Erythroblast (primary cell): ENCODE measurements at regions not wholly inside any gene's neighbourhood (a gene's known extent, or its start where the extent isn't known, plus 50 kb on each side); places are given as distances from the start of the nearest gene placed in this dataset.

ENCODE experiments used
- GATA1 ChIP-seq: IDR thresholded peaks from 2 replicates; pipeline ENCODE4 v1.6.1; 2011; ENCODE audit warnings: low read depth, mild to moderate bottlenecking, control low read depth, low read length, moderate library complexity
- POLR2A ChIP-seq: IDR thresholded peaks from 2 replicates; pipeline ENCODE4 v1.6.1; 2011; ENCODE audit warnings: mild to moderate bottlenecking, low read length

DNA sequence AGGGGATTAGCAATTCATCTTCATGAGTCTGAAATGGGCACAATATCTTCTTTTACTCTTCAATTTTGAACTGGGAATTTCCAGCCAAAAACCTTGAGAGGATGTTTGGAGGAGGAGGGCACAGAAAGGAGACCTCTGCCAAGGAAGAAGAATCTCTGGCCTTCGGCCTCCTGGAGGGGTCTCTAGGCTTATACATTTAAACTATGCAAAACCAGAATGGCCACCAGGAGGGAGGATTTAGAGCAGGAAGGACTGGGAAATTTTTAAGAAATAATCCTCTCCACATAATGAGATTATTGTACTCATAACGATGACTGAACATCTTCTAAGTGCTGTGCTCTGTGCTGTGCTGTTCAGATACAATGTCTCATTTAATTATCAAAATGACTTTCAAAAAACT lies 325.9 kb downstream of the NDFIP2 start:
- TF ChIP-seq POLR2A: no peak
- no peak for TF ChIP-seq GATA1
